HCT116 (cell line): ENCODE measurements at regions not wholly inside any gene's neighbourhood (a gene's known extent, or its start where the extent isn't known, plus 50 kb on each side); places are given as distances from the start of the nearest gene placed in this dataset.

Source experiments
- ATAC-seq: fragments of 200-7000 bp; cut with Tn5 transposase; 2 replicates; pipeline ENCODE4 v1.9.1; 2020; ENCODE audit warnings: mild to moderate bottlenecking, moderate library complexity
- BruUV-seq: library from RNA; stranded (reverse); fragments of 400-500 nt; replicated peaks from 2 replicates; lab custom pipeline; 2021; lab: Mats Ljungman, UMichigan
- CTCF ChIA-PET: fragments of 300-600 bp; sonication (Branson Sonifier 250); formaldehyde crosslinking; loops from one replicate; lab custom pipeline; 2021; ENCODE audit warnings: antibody characterized with exemption; lab: Charles Lee
- POLR2A ChIA-PET: fragments of 300-600, 350-600 bp; sonication (Branson Sonifier 250); formaldehyde crosslinking; loops from one replicate; lab custom pipeline; 2021; ENCODE audit warnings: antibody characterized with exemption; lab: Charles Lee
- RAD21 ChIA-PET, 2 experiments: fragments of 300-600 bp; sonication (Branson Sonifier 250); formaldehyde crosslinking; loops; one replicate each; lab custom pipeline; 2023; ENCODE audit warnings: low total read pairs in 2 of 2; ENCODE audit not compliant: uncharacterized antibody in 2 of 2, unreplicated experiment in 2 of 2, low non-redundant PET in 1 of 2; lab: Charles Lee
- DNase-seq: peaks from one replicate; pipeline ENCODE4 v3.0.0-alpha.2; 2010; ENCODE audit warnings: low read depth, low spot score
- H2AFZ ChIP-seq: fragments of 200-600 bp; shearing (Covaris generic), sonication (generic); 2 replicates; pipeline ENCODE4 v1.6.1; 2017; ENCODE audit warnings: low read depth, mixed run types, mixed read lengths, antibody characterized with exemption, low read length; ENCODE audit not compliant: poor library complexity, severe bottlenecking
- H3K27ac ChIP-seq: 2 replicates; pipeline ENCODE4 v1.5.1; 2012; ENCODE audit warnings: low read depth, low read length
- H3K27me3 ChIP-seq: fragments of 200-600 bp; sonication (generic); 2 replicates; pipeline ENCODE4 v1.6.1; 2016; ENCODE audit warnings: mixed run types, low read length, mixed read lengths; ENCODE audit not compliant: insufficient read depth
- H3K36me3 ChIP-seq, 2 experiments: fragments of 200-500 bp in 1 of 2; fragments of 200-600 bp in 1 of 2; sonication (Bioruptor generic) in 1 of 2; sonication (generic) in 1 of 2; 2 replicates each; pipeline versions ENCODE4 v1.5.1 to v1.6.1; 2014 to 2016; ENCODE audit warnings: low read length in 2 of 2, inconsistent platforms in 1 of 2, mixed read lengths in 1 of 2, mixed run types in 1 of 2; ENCODE audit not compliant: insufficient read depth in 2 of 2, control insufficient read depth in 1 of 2
- H3K4me1 ChIP-seq, 2 experiments: fragments of 200-600 bp in 1 of 2; sonication (generic) in 1 of 2; 2 replicates each; pipeline versions ENCODE4 v1.5.1 to v1.6.1; 2012 to 2017; ENCODE audit warnings: low read length in 2 of 2, inconsistent platforms in 1 of 2, mild to moderate bottlenecking in 1 of 2, mixed read lengths in 1 of 2, mixed run types in 1 of 2, moderate library complexity in 1 of 2; ENCODE audit not compliant: insufficient read depth in 2 of 2, control insufficient read depth in 1 of 2
- H3K4me2 ChIP-seq: fragments of 200-600 bp; sonication (generic); 2 replicates; pipeline ENCODE4 v1.6.1; 2017; ENCODE audit warnings: mixed run types, low read length, mixed read lengths
- H3K4me3 ChIP-seq, 2 experiments: fragments of 200-600 bp in 1 of 2; sonication (generic) in 1 of 2; replicated peaks in 1 of 2; 2 replicates each; pipeline ENCODE4 v1.5.1; 2011 to 2016; ENCODE audit warnings: low read length in 2 of 2, control low read depth in 1 of 2, low read depth in 1 of 2, mild to moderate bottlenecking in 1 of 2, mixed read lengths in 1 of 2, mixed run types in 1 of 2
- H3K79me2 ChIP-seq: fragments of 200-600 bp; sonication (generic); 2 replicates; pipeline ENCODE4 v1.6.1; 2017; ENCODE audit warnings: mild to moderate bottlenecking, mixed run types, low read length, moderate library complexity, mixed read lengths; ENCODE audit not compliant: insufficient read depth
- H3K9ac ChIP-seq: fragments of 200-600 bp; sonication (generic); 2 replicates; pipeline ENCODE4 v1.6.1; 2016; ENCODE audit warnings: low read length, mixed read lengths
- H3K9me2 ChIP-seq: fragments of 200-600 bp; sonication (generic), shearing (Covaris generic); 2 replicates; pipeline ENCODE4 v1.6.1; 2017; ENCODE audit warnings: mixed run types, mild to moderate bottlenecking, moderate library complexity; ENCODE audit not compliant: insufficient read depth
- H3K9me3 ChIP-seq, 2 experiments: fragments of 200-500 bp in 1 of 2; fragments of 200-600 bp in 1 of 2; sonication (Bioruptor generic) in 1 of 2; sonication (generic) in 1 of 2; 2 replicates each; pipeline ENCODE4 v1.6.1; 2014 to 2017; ENCODE audit warnings: low read length in 2 of 2, mixed read lengths in 2 of 2, inconsistent platforms in 1 of 2, low read depth in 1 of 2, mild to moderate bottlenecking in 1 of 2, mixed run types in 1 of 2, moderate library complexity in 1 of 2; ENCODE audit not compliant: control insufficient read depth in 1 of 2, insufficient read depth in 1 of 2
- H4K20me1 ChIP-seq: fragments of 200-600 bp; sonication (generic), shearing (Covaris generic); 2 replicates; pipeline ENCODE4 v1.6.1; 2017; ENCODE audit warnings: mixed run types, mild to moderate bottlenecking, moderate library complexity; ENCODE audit not compliant: insufficient read depth
- CBX3 ChIP-seq: IDR thresholded peaks from 2 replicates; pipeline ENCODE4 v1.6.1; 2012; ENCODE audit warnings: low read depth
- CEBPB ChIP-seq: IDR thresholded peaks from 2 replicates; pipeline ENCODE4 v1.6.1; 2012; ENCODE audit warnings: low read depth
- EZH2 ChIP-seq: fragments of 200-600 bp; sonication (generic); IDR thresholded peaks from 2 replicates; pipeline ENCODE4 v1.6.1; 2017; ENCODE audit warnings: antibody characterized with exemption, mixed run types
- EZH2phosphoT487 ChIP-seq: fragments of 200-600 bp; IDR thresholded peaks from 2 replicates; pipeline ENCODE4 v1.6.1; 2018; ENCODE audit warnings: antibody characterized with exemption, borderline replicate concordance
- FOSL1 ChIP-seq: IDR thresholded peaks from 2 replicates; pipeline ENCODE4 v1.6.1; 2012; ENCODE audit warnings: low read depth
- JUND ChIP-seq: IDR thresholded peaks from 2 replicates; pipeline ENCODE4 v1.6.1; 2012
- MAX ChIP-seq: IDR thresholded peaks from 2 replicates; pipeline ENCODE4 v1.6.1; 2012
- POLR2A ChIP-seq: IDR thresholded peaks from 2 replicates; pipeline ENCODE4 v1.7.0; 2011; ENCODE audit warnings: borderline replicate concordance; ENCODE audit not compliant: insufficient read depth, insufficient read length; ENCODE audit errors: extremely low read depth
- POLR2AphosphoS5 ChIP-seq: IDR thresholded peaks from 2 replicates; pipeline ENCODE4 v1.6.1; 2011; ENCODE audit warnings: mild to moderate bottlenecking, low read depth, low read length, moderate library complexity
- RAD21 ChIP-seq: IDR thresholded peaks from 2 replicates; pipeline ENCODE4 v1.6.1; 2012; ENCODE audit warnings: low read depth, mild to moderate bottlenecking
- SIN3A ChIP-seq: IDR thresholded peaks from 2 replicates; pipeline ENCODE4 v1.6.1; 2012; ENCODE audit warnings: low read depth
- SP1 ChIP-seq: IDR thresholded peaks from 2 replicates; pipeline ENCODE4 v1.6.1; 2012; ENCODE audit warnings: low read depth
- SRF ChIP-seq: IDR thresholded peaks from 2 replicates; pipeline ENCODE4 v1.6.1; 2012; ENCODE audit warnings: low read depth
- TCF7L2 ChIP-seq: IDR thresholded peaks from 2 replicates; pipeline ENCODE4 v1.7.0; 2011; ENCODE audit warnings: borderline replicate concordance, inconsistent platforms; ENCODE audit not compliant: insufficient read depth, insufficient read length; ENCODE audit errors: extremely low read depth
- YY1 ChIP-seq: IDR thresholded peaks from 2 replicates; pipeline ENCODE4 v1.6.1; 2011; ENCODE audit warnings: low read length, low read depth, moderate library complexity, mild to moderate bottlenecking; ENCODE audit not compliant: insufficient replicate concordance; ENCODE audit errors: extremely low read depth
- ZBTB33 ChIP-seq: IDR thresholded peaks from 2 replicates; pipeline ENCODE4 v1.6.1; 2011; ENCODE audit warnings: mild to moderate bottlenecking, low read length, moderate library complexity; ENCODE audit not compliant: insufficient replicate concordance; ENCODE audit errors: extremely low read depth
- intact Hi-C: fragments of 100-400 bp; cut with micrococcal nuclease; formaldehyde crosslinking; loops from 2 replicates; pipeline ENCODE4 v1.10.0; 2022
- TF ChIP-seq, protein P1 (sequence below), 3 experiments: fragments of 200-600 bp in 1 of 3; sonication (generic) in 1 of 3; IDR thresholded peaks in 2 of 3; conservative IDR thresholded peaks in 1 of 3; 2 replicates each; pipeline ENCODE4 v1.5.1; 2012 to 2017; ENCODE audit warnings: low read depth in 2 of 3, low read length in 2 of 3, antibody characterized with exemption in 1 of 3, borderline replicate concordance in 1 of 3, control low read depth in 1 of 3, mild to moderate bottlenecking in 1 of 3, mixed read lengths in 1 of 3, mixed run types in 1 of 3, moderate library complexity in 1 of 3; ENCODE audit not compliant: insufficient read depth in 1 of 3

DNA sequence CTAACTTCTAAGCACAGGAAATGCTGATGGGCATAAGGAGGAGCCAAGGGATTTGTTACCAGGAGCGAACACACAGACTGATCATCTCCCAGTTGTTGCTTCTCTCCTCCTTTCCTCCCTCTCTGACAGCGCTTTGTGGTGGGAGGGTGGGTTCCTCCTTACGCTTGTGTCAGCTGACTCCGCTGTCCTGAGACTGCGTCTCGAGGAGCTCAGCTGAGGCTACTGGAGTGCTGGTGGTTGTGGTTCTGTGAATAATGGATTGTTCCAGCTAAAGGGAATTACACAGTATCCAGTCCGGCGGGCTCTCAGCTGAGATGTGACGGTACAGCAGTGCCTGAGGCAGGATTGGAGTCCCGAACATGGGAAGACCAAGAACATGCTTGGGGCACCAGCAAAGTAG is 113.4 kb downstream of the CTNND1 start:
- Histone ChIP-seq H3K4me2 (no peak overlapping the region), H3K4me3 (no peak overlapping the region), H3K4me1 (no peaks in the 10 kb centered on the region), H4K20me1 (no peaks in the 10 kb centered on the region), H3K27me3 (no peaks in the 10 kb centered on the region; the same call in 1 of the 2 replicates), H3K79me2 (no peaks in the 10 kb centered on the region), H3K9ac (no peak overlapping the region), H3K9me2 (no peaks in the 10 kb centered on the region), H3K27ac (no peak overlapping the region), H3K36me3 (no peaks in the 10 kb centered on the region), H3K9me3 (no peaks in the 10 kb centered on the region), H2AFZ (no peak overlapping the region)
- ChIA-PET POLR2A (no interaction called here), RAD21 (interaction anchor here in 1 of 2 experiments (0.7 kb wide), 1 partner anchor 87 kb away, joined by 3 read pairs; no protein-coding TSS in a partner anchor), CTCF (no interaction called here)
- ATAC-seq = no peak
- intact Hi-C loops = no loop called here
- DNase-seq = no peak
- TF ChIP-seq EZH2phosphoT487 (no peak), TCF7L2 (no peak), ZBTB33 (no peak), EZH2 (no peak), SP1 (no peak), MAX (no peak), RAD21 (no peak), YY1 (no peak), JUND (no peak), CEBPB (no peak), CBX3 (no peak), POLR2AphosphoS5 (no peak), POLR2A (no peak), SRF (no peak), FOSL1 (no peak), SIN3A (no peak)
- TF ChIP-seq, protein P1, sequence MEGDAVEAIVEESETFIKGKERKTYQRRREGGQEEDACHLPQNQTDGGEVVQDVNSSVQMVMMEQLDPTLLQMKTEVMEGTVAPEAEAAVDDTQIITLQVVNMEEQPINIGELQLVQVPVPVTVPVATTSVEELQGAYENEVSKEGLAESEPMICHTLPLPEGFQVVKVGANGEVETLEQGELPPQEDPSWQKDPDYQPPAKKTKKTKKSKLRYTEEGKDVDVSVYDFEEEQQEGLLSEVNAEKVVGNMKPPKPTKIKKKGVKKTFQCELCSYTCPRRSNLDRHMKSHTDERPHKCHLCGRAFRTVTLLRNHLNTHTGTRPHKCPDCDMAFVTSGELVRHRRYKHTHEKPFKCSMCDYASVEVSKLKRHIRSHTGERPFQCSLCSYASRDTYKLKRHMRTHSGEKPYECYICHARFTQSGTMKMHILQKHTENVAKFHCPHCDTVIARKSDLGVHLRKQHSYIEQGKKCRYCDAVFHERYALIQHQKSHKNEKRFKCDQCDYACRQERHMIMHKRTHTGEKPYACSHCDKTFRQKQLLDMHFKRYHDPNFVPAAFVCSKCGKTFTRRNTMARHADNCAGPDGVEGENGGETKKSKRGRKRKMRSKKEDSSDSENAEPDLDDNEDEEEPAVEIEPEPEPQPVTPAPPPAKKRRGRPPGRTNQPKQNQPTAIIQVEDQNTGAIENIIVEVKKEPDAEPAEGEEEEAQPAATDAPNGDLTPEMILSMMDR (IDR thresholded peaks at IDR 0.05 in 2 of 3, conservative IDR thresholded peaks at IDR 0.05 in 1 of 3; ENCODE audit: borderline replicate concordance in 1 of 3, insufficient read depth in 1 of 3, low read depth in 2 of 3, low read length in 2 of 3) = no peak
- no TSS peak for BruUV-seq
